Right atrium auricular region (tissue), 2 donors: ENCODE measurements at regions not wholly inside any gene's neighbourhood (a gene's known extent, or its start where the extent isn't known, plus 50 kb on each side); places are given as distances from the start of the nearest gene placed in this dataset.

Source experiments
- DNase-seq: peaks from one replicate; pipeline ENCODE4 v3.0.0-alpha.2; 2019; ENCODE audit warnings: low spot score
- H3K27ac ChIP-seq, 2 donors: fragments of 200-600 bp; sonication (generic); 1 replicate in 1 of 2; 2 replicates in 1 of 2; pipeline ENCODE4 v1.5.1; 2016 to 2019
- H3K27me3 ChIP-seq, 2 donors: fragments of 200-600 bp; sonication (generic); one replicate each; pipeline versions ENCODE4 v1.5.1 to v1.6.0; 2017 to 2019
- H3K36me3 ChIP-seq: fragments of 200-600 bp; sonication (generic); one replicate; pipeline ENCODE4 v1.5.1; 2016
- H3K4me1 ChIP-seq, 2 donors: fragments of 200-600 bp; sonication (generic); one replicate each; pipeline versions ENCODE4 v1.5.1 to v1.6.0; 2017 to 2019
- H3K4me3 ChIP-seq, 2 donors: fragments of 200-600 bp; sonication (generic); 1 replicate in 1 of 2; 2 replicates in 1 of 2; pipeline ENCODE4 v1.5.1; 2017 to 2019; ENCODE audit warnings: mild to moderate bottlenecking in 1 of 2, moderate library complexity in 1 of 2
- H3K9me3 ChIP-seq, 2 donors: fragments of 200-600 bp; sonication (generic); one replicate each; pipeline ENCODE4 v1.5.1; 2019
- TF ChIP-seq, protein P1 (sequence below), 2 donors: fragments of 200-600 bp; sonication (generic); IDR thresholded peaks; one replicate each; pipeline ENCODE4 v1.5.1; 2019; ENCODE audit warnings: antibody characterized with exemption in 2 of 2

DNA sequence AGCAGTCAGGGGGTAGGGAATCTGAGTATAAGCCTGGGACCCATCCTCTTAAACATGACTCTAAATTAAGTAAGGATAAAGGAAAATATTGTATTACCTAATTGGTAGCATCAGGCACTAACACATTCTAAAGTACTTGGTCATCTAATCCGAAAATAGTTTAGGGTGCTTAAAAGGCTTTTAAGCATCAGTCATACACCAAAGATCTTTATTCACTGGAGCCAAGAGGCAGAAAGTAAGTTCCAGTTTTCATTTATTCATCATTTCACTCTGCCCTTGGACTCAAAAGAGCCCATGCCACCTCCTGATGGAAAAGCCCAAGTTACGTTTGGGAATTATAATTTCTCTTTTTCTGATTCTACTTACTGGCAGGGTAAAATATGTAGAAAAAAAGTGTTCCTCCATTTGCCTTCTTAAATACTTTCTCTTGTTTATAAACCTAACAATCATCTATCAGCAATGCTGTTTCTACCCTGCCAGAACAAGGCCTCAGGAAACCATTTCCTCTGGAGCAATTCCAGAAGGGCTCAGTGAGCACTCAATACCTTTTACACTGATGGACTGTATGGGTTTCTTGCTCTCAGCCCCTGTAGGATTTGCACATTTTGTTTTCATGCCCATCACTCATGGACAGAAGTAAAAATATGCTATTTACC, 120.1 kb upstream of the SLC5A12 start:
- Histone ChIP-seq H3K36me3 (no peaks in the 10 kb centered on the region), H3K27ac (peak overlapping the region; percentile 35 to 70), H3K9me3 (no peaks in the 10 kb centered on the region), H3K27me3 (no peaks in the 10 kb centered on the region), H3K4me3 (no peak overlapping the region), H3K4me1 (no peaks in the 10 kb centered on the region)
- DNase-seq, result no peak
- TF ChIP-seq, protein P1, sequence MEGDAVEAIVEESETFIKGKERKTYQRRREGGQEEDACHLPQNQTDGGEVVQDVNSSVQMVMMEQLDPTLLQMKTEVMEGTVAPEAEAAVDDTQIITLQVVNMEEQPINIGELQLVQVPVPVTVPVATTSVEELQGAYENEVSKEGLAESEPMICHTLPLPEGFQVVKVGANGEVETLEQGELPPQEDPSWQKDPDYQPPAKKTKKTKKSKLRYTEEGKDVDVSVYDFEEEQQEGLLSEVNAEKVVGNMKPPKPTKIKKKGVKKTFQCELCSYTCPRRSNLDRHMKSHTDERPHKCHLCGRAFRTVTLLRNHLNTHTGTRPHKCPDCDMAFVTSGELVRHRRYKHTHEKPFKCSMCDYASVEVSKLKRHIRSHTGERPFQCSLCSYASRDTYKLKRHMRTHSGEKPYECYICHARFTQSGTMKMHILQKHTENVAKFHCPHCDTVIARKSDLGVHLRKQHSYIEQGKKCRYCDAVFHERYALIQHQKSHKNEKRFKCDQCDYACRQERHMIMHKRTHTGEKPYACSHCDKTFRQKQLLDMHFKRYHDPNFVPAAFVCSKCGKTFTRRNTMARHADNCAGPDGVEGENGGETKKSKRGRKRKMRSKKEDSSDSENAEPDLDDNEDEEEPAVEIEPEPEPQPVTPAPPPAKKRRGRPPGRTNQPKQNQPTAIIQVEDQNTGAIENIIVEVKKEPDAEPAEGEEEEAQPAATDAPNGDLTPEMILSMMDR (IDR thresholded peaks at IDR 0.05), result no peak

DNA sequence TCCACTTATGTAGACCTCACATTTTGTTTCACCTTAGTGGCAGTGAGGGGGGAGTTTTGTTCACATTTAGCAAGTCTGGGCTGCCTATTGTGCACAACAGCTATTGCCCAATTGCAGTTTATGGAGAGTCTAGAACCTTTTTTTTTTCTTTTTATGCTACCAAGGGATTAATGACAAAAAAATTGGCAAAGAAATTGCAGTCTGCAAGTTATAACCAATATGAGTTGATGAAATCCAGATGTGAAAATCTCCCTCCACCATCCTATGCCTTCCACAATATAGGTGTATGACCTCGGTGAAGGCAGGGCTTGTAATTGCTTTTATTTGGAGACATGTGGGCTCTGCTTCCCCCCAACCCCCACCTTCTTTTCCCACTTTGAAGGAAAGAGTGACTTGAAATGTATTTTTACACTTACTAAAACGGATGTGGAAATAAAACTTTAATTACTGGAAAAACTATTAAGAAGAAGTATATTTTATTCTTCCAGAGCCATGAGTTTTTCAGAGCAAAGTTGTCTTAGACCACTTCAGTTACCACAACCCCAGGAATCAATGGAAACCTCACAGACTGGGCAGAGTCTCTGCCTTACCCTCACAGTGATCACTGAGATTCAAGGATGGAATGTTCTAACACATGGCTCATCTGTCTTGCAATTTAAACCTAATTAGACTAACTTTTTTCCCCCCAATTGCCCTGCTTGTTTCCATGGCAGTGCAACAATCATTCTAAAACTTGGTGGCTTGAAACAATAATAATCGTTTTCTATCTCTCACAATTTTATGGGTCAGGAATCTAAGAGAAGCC, 120.8 kb upstream of the SLC5A12 start:
- H3K27me3 ChIP-seq, result no peaks in the 10 kb centered on the region
- no peak overlapping the region for H3K4me3 ChIP-seq
- TF ChIP-seq, protein P1 (IDR thresholded peaks at IDR 0.05), result no peak
- no peaks in the 10 kb centered on the region for H3K36me3 ChIP-seq
- no peaks in the 10 kb centered on the region for H3K9me3 ChIP-seq
- no peak for DNase-seq
- peak overlapping the region; percentile 35 to 70 for H3K27ac ChIP-seq
- H3K4me1 ChIP-seq, result no peaks in the 10 kb centered on the region

DNA sequence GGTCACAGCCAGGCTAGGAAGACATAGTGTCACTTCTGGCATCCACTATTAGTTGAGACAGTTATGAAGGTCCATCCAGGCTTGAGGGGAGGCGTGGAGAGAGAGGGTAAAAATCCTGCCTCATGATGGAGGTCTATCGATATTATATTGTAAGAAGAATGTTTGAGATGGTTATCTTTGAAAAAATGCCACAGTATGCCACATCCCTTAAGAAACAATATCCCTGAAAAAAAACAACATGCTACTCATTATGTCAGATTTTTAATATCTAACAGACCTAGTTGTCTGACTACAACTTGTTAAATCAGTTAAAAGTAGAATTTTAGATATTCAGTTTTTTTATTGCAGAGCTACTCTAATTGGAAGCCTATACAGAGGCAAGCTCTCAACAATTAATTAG, 121.7 kb upstream of the SLC5A12 start:
- Histone ChIP-seq H3K4me1 (peaks cover 0 to 5% of the 10 kb centered on the region in 2 donors), H3K27ac (peak overlapping the region in 1 of 2 donors; percentile 70), H3K27me3 (no peaks in the 10 kb centered on the region), H3K9me3 (no peaks in the 10 kb centered on the region), H3K4me3 (no peak overlapping the region), H3K36me3 (no peaks in the 10 kb centered on the region)
- no peak for DNase-seq
- TF ChIP-seq, protein P1 (IDR thresholded peaks at IDR 0.05), result no peak

DNA sequence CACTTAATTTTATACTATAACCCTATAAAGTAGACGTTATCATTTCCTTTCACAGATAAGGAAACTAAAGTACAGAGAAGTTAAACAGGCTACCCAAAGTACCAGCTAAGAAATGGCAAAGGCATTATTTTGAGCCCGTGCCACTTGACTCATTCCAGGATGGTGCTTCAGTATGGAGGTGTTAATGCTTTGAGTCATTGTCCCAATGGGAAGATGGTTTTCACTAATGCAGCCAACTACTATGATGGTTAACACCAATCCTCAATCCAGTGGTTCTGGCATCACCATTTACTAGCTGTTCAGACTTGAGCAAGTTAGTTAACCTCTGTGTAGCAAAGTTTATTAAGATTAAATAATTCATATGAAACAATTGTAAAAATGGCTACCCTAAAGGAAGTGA, 123.1 kb upstream of the SLC5A12 start:
- Histone ChIP-seq H3K4me3 (no peak overlapping the region), H3K4me1 (peaks cover 0 to 10% of the 10 kb centered on the region in 2 donors), H3K27ac (peak overlapping the region in 1 of 2 donors; percentile 13), H3K9me3 (no peaks in the 10 kb centered on the region), H3K36me3 (no peaks in the 10 kb centered on the region), H3K27me3 (no peaks in the 10 kb centered on the region)
- TF ChIP-seq, protein P1 (IDR thresholded peaks at IDR 0.05), result no peak
- no peak for DNase-seq

DNA sequence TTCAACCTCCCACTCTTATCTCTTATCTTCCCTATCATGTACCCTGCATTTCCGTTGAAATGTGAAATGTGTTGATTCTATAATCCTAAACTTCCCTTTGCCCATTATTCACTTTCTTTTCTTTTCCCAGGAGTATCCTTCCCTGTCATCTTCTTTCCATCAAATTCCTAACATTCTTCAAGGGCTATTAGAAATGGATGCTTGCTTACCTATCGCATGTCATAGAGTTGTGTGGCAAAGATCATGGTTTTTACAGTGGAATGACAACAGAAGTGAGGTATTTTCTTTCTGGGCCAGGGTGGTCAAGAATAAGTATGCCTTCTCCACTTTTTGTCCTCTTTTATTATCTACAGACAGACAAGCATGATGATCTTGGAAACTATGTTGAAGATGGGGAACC, 124.4 kb upstream of the SLC5A12 start:
- peak overlapping the region in 1 of 2 donors; percentile 74 for H3K27ac ChIP-seq
- H3K36me3 ChIP-seq, result no peaks in the 10 kb centered on the region
- peaks cover 0 to 10% of the 10 kb centered on the region in 2 donors for H3K4me1 ChIP-seq

More for the DNA sequence above, 124.4 kb upstream of the SLC5A12 start:
- H3K4me3 ChIP-seq, result no peak overlapping the region
- TF ChIP-seq, protein P1 (IDR thresholded peaks at IDR 0.05), result no peak
- no peaks in the 10 kb centered on the region for H3K9me3 ChIP-seq
- no peaks in the 10 kb centered on the region for H3K27me3 ChIP-seq
- DNase-seq, result no peak
